ENCODE measurements at regions not wholly inside any gene's neighbourhood (a gene's known extent, or its start where the extent isn't known, plus 50 kb on each side); places are given as distances from the start of the nearest gene placed in this dataset.

DNA sequence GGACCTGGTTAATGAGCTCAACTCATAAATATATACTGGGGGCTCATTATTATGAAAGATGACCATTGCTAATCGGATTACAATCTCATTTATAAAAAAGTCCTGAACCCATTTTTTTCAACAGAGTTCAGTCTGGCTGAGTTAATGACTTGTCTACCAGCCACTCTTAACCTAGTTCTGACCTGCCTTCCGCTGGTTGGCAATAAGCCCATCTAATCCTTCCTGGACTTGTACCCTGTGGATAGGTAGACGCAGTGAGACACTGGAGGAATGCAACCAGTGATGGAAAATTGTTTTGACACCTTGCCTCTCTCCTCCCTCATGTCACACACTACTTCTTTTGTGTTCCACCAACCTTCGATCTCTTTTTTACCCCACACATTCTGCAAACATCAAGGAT, 279.9 kb downstream of the FOXO1 start:
- H3K27me3 ChIP-seq (ENCODE audit: control insufficient read depth, insufficient read depth, low read length) = no peaks in the 10 kb centered on the region
- DNase-seq (ENCODE audit: low read depth) = no peak
- no peaks in the 10 kb centered on the region for H3K36me3 ChIP-seq (ENCODE audit: control insufficient read depth, insufficient read depth, low read length)
- no peak overlapping the region for H3K4me3 ChIP-seq (ENCODE audit: low read depth, low read length)
- TF ChIP-seq CTCF (IDR thresholded peaks at IDR 0.05; ENCODE audit: insufficient read depth, low read length, poor library complexity, severe bottlenecking) = no peak

GRCh38 chr13:40387775-40388174, 278.7 kb downstream of the FOXO1 start:
- Histone ChIP-seq H3K36me3 (ENCODE audit: control insufficient read depth, insufficient read depth, low read length) (no peaks in the 10 kb centered on the region), H3K4me3 (ENCODE audit: low read depth, low read length) (no peak overlapping the region), H3K27me3 (ENCODE audit: control insufficient read depth, insufficient read depth, low read length) (no peaks in the 10 kb centered on the region)
- DNase-seq (ENCODE audit: low read depth) = no peak
- no peak for TF ChIP-seq CTCF (IDR thresholded peaks at IDR 0.05; ENCODE audit: insufficient read depth, low read length, poor library complexity, severe bottlenecking)

DNA sequence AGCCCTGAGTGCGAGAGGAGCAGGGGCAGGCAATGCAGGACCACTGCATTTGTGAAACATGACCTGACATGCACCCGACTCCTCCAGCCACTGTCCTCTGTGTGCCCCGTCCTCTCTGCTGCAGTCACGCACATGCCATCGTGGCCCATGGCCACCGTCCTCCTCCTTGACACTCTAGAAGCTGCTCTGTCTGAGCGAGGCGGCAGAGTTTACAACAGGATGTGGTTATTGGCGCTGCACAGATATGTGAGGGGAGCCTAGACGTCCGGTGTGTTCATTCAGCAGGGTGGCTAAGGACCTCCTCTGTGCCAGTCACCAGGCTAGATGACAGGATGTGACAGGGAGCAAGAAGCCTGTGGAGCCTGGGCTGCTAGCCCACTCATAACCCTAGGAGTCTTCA, 277.8 kb downstream of the FOXO1 start:
- no peak for DNase-seq (ENCODE audit: low read depth)
- Histone ChIP-seq H3K27me3 (ENCODE audit: control insufficient read depth, insufficient read depth, low read length) (no peaks in the 10 kb centered on the region), H3K36me3 (ENCODE audit: control insufficient read depth, insufficient read depth, low read length) (no peaks in the 10 kb centered on the region), H3K4me3 (ENCODE audit: low read depth, low read length) (no peak overlapping the region)
- TF ChIP-seq CTCF (IDR thresholded peaks at IDR 0.05; ENCODE audit: insufficient read depth, low read length, poor library complexity, severe bottlenecking) = no peak

DNA sequence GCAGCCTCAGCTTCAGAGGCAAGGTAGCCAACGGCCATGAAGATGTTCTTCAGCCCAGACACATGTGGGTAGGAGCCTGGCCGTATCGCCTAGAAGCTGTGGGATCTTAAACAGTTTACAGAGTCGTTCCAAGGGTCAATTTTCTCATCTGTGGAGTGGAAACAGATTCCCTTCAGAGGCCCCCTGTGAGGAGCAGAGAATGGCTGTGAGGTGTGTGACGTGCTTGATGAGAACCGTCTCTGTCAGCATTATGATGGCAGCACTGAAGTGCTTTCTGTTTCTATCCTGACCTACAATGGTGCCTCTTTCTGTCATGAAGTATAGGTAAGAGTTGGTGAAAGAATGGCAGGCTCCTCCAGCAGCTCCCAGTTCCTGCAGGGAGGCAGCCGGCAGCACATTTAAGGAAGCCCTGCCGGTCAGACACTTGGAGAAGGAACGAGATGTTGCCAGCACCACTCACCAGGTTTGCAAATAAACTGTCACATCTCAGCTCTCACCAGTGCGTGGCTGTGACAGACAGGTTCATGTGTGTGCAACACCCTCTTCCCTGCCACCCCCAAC, 277.3 kb downstream of the FOXO1 start:
- no peak overlapping the region for H3K4me3 ChIP-seq (ENCODE audit: low read depth, low read length)
- TF ChIP-seq CTCF (IDR thresholded peaks at IDR 0.05; ENCODE audit: insufficient read depth, low read length, poor library complexity, severe bottlenecking) = no peak

GRCh38 chr13:40390401-40390916, 276.0 kb downstream of the FOXO1 start:
- no peaks in the 10 kb centered on the region for H3K27me3 ChIP-seq (ENCODE audit: control insufficient read depth, insufficient read depth, low read length)
- no peak for DNase-seq (ENCODE audit: low read depth)
- H3K36me3 ChIP-seq (ENCODE audit: control insufficient read depth, insufficient read depth, low read length) = no peaks in the 10 kb centered on the region
- H3K4me3 ChIP-seq (ENCODE audit: low read depth, low read length) = no peak overlapping the region
- no peak for TF ChIP-seq CTCF (IDR thresholded peaks at IDR 0.05; ENCODE audit: insufficient read depth, low read length, poor library complexity, severe bottlenecking)

More for the DNA sequence above, 277.3 kb downstream of the FOXO1 start:
- no peaks in the 10 kb centered on the region for H3K36me3 ChIP-seq (ENCODE audit: control insufficient read depth, insufficient read depth, low read length)
- no peak for DNase-seq (ENCODE audit: low read depth)
- no peaks in the 10 kb centered on the region for H3K27me3 ChIP-seq (ENCODE audit: control insufficient read depth, insufficient read depth, low read length)

DNA sequence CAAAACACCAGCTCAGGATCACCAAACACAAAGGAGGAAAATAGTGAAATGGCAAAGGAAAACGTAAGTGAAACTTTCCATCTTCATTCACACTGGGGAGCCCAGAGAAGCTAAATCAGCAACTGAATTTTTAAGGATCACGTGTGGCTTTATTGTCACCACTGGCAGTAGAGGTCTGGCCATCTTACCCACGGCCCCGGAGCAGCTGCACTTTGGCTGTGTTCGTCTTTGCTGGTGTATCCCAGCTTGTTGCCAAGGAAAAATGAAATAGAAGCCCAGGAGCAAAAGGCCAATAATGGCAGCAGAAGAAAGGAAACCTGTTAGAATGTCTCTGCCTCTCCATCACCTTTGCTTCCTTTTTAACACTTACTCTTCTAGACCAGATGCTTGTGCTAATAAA, 274.7 kb downstream of the FOXO1 start:
- Histone ChIP-seq H3K27me3 (ENCODE audit: control insufficient read depth, insufficient read depth, low read length) (no peaks in the 10 kb centered on the region), H3K36me3 (ENCODE audit: control insufficient read depth, insufficient read depth, low read length) (no peaks in the 10 kb centered on the region), H3K4me3 (ENCODE audit: low read depth, low read length) (no peak overlapping the region)
- TF ChIP-seq CTCF (IDR thresholded peaks at IDR 0.05; ENCODE audit: insufficient read depth, low read length, poor library complexity, severe bottlenecking) = no peak
- no peak for DNase-seq (ENCODE audit: low read depth)

Data from kidney epithelial cell (primary cell).